ENCODE measurements at regions not wholly inside any gene's neighbourhood (a gene's known extent, or its start where the extent isn't known, plus 50 kb on each side); places are given as distances from the start of the nearest gene placed in this dataset.

- H3K4me3 ChIP-seq (ENCODE audit: low read depth, low read length), result no peak overlapping the region
- DNase-seq (ENCODE audit: low read depth), result no peak
- TF ChIP-seq, protein P1, sequence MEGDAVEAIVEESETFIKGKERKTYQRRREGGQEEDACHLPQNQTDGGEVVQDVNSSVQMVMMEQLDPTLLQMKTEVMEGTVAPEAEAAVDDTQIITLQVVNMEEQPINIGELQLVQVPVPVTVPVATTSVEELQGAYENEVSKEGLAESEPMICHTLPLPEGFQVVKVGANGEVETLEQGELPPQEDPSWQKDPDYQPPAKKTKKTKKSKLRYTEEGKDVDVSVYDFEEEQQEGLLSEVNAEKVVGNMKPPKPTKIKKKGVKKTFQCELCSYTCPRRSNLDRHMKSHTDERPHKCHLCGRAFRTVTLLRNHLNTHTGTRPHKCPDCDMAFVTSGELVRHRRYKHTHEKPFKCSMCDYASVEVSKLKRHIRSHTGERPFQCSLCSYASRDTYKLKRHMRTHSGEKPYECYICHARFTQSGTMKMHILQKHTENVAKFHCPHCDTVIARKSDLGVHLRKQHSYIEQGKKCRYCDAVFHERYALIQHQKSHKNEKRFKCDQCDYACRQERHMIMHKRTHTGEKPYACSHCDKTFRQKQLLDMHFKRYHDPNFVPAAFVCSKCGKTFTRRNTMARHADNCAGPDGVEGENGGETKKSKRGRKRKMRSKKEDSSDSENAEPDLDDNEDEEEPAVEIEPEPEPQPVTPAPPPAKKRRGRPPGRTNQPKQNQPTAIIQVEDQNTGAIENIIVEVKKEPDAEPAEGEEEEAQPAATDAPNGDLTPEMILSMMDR (IDR thresholded peaks at IDR 0.05; ENCODE audit: control insufficient read depth, extremely low read depth, insufficient read depth), result no peak
Observed at GRCh38 chr15:87133704-87134103, 1054.0 kb downstream of the AGBL1 start.

GRCh38 chr15:87131067-87131466 lies 1051.4 kb downstream of the AGBL1 start:
- H3K4me3 ChIP-seq (ENCODE audit: low read depth, low read length), result no peak overlapping the region
- no peak for DNase-seq (ENCODE audit: low read depth)
- TF ChIP-seq, protein P1 (IDR thresholded peaks at IDR 0.05; ENCODE audit: control insufficient read depth, extremely low read depth, insufficient read depth), result no peak

GRCh38 chr15:87129916-87130315 lies 1050.2 kb downstream of the AGBL1 start:
- H3K4me3 ChIP-seq (ENCODE audit: low read depth, low read length), result no peak overlapping the region
- DNase-seq (ENCODE audit: low read depth), result no peak
- TF ChIP-seq, protein P1 (IDR thresholded peaks at IDR 0.05; ENCODE audit: control insufficient read depth, extremely low read depth, insufficient read depth), result no peak

- TF ChIP-seq, protein P1 (IDR thresholded peaks at IDR 0.05; ENCODE audit: control insufficient read depth, extremely low read depth, insufficient read depth), result no peak
- no peak for DNase-seq (ENCODE audit: low read depth)
- no peak overlapping the region for H3K4me3 ChIP-seq (ENCODE audit: low read depth, low read length)
Observed at GRCh38 chr15:87123676-87124382, 1044.2 kb downstream of the AGBL1 start.

DNA sequence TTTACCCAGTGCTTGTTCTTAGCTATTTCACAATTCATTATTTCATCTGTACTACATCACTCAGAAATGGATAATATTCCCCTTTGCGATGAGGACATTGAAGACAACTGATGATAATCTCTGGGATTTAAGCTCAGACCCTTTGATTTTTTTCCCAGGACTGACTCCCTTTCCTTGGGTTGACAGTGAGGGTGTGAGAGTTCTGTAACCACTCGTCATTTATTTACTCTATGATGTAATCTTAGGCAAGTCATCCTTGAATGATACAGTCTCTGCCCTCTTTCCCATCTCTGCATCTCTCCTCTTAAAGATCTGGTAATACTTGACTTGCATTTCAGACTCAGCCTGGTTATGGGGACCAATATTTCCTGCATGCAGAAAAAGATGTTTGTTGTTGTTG lies 1041.7 kb downstream of the AGBL1 start:
- H3K4me3 ChIP-seq (ENCODE audit: low read depth, low read length), result no peak overlapping the region
- TF ChIP-seq, protein P1 (IDR thresholded peaks at IDR 0.05; ENCODE audit: control insufficient read depth, extremely low read depth, insufficient read depth), result no peak
- peak; percentile 4 for DNase-seq (ENCODE audit: low read depth)

GRCh38 chr15:87120555-87120954 lies 1040.9 kb downstream of the AGBL1 start:
- DNase-seq (ENCODE audit: low read depth), result no peak
- H3K4me3 ChIP-seq (ENCODE audit: low read depth, low read length), result no peak overlapping the region
- TF ChIP-seq, protein P1 (IDR thresholded peaks at IDR 0.05; ENCODE audit: control insufficient read depth, extremely low read depth, insufficient read depth), result no peak

DNA sequence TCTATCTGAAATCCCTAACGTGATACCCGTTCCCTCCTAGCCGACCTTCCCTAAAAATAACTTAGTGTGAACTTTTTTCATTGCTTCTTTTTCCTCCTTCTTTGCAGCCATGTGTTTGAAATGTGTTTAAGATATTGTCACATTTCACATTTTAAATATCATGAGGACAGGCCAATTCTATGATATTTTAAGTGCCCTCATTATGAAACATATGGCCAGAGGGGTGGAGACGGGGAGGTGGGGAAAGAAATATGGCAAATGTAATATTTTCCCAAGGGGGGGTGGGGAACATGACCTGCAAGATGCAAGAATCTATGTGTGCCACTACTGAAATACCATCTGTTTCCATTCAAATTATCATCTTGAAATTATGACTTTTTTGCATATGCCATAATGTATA lies 1039.2 kb downstream of the AGBL1 start:
- no peak for DNase-seq (ENCODE audit: low read depth)
- TF ChIP-seq, protein P1 (IDR thresholded peaks at IDR 0.05; ENCODE audit: control insufficient read depth, extremely low read depth, insufficient read depth), result no peak
- H3K4me3 ChIP-seq (ENCODE audit: low read depth, low read length), result no peak overlapping the region
